K562 (cell line): ENCODE measurements at regions not wholly inside any gene's neighbourhood (a gene's known extent, or its start where the extent isn't known, plus 50 kb on each side); places are given as distances from the start of the nearest gene placed in this dataset.

Experiments used
- CEBPB ChIP-seq: fragments of 450-650 bp; IDR thresholded peaks from 2 replicates; pipeline ENCODE4 v1.6.1; 2016; ENCODE audit warnings: missing genetic modification characterization, missing compliant biosample characterization
- COPS2 ChIP-seq: fragments of 450-650 bp; conservative IDR thresholded peaks from 2 replicates; pipeline ENCODE4 v1.6.1; 2016; ENCODE audit warnings: mild to moderate bottlenecking, moderate library complexity
- GABPB2 ChIP-seq: fragments of 250-450 bp; sonication (Bioruptor Pico); conservative IDR thresholded peaks from 2 replicates; pipeline ENCODE4 v1.5.1; 2021; ENCODE audit warnings: mild to moderate bottlenecking
- POLR2A ChIP-seq: fragments of 450-650 bp; conservative IDR thresholded peaks from 2 replicates; pipeline ENCODE4 v1.6.1; 2016
- TF ChIP-seq, protein P1 (sequence below), 3 experiments: IDR thresholded peaks in 2 of 3; conservative IDR thresholded peaks in 1 of 3; 2 replicates each; pipeline ENCODE4 v1.5.1; 2011 to 2012; ENCODE audit warnings: low read length in 3 of 3, mild to moderate bottlenecking in 3 of 3, control low read depth in 2 of 3, improper control_type of control experiment in 1 of 3, inconsistent platforms in 1 of 3, low read depth in 1 of 3, mixed read lengths in 1 of 3, moderate library complexity in 1 of 3; ENCODE audit not compliant: insufficient read depth in 2 of 3
- TF ChIP-seq, protein P2 (sequence below): sonication (generic); formaldehyde crosslinking; IDR thresholded peaks from 2 replicates; pipeline ENCODE4 v1.8.1; 2023; ENCODE audit warnings: mild to moderate bottlenecking, missing genetic modification reagents
- TF ChIP-seq, protein P3 (sequence below): IDR thresholded peaks from 2 replicates; pipeline ENCODE4 v1.6.1; 2016; ENCODE audit warnings: missing genetic modification characterization, missing compliant biosample characterization

DNA sequence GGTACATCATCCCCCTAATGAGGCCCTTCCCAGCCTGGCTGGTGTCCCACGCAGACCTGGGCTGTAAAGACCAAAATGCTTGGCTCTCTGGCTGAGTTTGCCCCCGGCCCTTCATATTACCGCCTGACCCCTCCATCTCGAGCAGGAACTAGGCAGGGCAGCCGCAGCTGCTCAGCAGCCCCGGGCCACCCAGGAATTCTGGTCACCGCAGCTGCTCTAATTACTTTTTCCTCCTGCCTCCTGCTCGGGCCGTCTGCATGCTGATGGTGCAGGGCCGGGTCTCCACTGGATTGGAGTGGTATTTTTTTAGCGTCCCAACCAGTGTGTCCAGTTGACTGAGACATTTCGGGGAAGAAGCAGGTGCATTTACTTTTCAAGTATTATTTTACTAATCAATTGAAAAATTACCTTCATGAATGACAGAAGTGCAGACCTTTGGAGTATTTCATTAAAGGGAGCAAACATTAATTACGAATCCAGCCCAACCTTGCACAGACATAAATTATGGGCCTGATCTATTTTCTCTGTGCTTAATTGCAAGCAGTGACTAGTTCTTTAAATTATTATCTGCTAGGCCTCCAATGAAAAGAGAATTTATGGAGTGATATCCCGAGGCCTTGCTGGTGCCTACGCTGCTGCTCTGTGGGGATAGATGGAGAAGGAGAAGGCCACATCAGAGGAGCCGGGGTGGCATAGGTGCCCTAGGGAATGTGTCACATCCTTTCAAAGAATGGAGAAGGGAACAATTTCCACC, 176.2 kb downstream of the CYLD start:
- TF ChIP-seq CEBPB, result no peak
- TF ChIP-seq, protein P1, sequence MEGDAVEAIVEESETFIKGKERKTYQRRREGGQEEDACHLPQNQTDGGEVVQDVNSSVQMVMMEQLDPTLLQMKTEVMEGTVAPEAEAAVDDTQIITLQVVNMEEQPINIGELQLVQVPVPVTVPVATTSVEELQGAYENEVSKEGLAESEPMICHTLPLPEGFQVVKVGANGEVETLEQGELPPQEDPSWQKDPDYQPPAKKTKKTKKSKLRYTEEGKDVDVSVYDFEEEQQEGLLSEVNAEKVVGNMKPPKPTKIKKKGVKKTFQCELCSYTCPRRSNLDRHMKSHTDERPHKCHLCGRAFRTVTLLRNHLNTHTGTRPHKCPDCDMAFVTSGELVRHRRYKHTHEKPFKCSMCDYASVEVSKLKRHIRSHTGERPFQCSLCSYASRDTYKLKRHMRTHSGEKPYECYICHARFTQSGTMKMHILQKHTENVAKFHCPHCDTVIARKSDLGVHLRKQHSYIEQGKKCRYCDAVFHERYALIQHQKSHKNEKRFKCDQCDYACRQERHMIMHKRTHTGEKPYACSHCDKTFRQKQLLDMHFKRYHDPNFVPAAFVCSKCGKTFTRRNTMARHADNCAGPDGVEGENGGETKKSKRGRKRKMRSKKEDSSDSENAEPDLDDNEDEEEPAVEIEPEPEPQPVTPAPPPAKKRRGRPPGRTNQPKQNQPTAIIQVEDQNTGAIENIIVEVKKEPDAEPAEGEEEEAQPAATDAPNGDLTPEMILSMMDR (IDR thresholded peaks at IDR 0.05 in 2 of 3, conservative IDR thresholded peaks at IDR 0.05 in 1 of 3; ENCODE audit: insufficient read depth in 2 of 3, low read depth in 1 of 3, low read length in 3 of 3), result no peak
- TF ChIP-seq, protein P2, sequence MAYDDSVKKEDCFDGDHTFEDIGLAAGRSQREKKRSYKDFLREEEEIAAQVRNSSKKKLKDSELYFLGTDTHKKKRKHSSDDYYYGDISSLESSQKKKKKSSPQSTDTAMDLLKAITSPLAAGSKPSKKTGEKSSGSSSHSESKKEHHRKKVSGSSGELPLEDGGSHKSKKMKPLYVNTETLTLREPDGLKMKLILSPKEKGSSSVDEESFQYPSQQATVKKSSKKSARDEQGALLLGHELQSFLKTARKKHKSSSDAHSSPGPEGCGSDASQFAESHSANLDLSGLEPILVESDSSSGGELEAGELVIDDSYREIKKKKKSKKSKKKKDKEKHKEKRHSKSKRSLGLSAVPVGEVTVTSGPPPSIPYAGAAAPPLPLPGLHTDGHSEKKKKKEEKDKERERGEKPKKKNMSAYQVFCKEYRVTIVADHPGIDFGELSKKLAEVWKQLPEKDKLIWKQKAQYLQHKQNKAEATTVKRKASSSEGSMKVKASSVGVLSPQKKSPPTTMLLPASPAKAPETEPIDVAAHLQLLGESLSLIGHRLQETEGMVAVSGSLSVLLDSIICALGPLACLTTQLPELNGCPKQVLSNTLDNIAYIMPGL (CRISPR knock-in tag), result no peak
- TF ChIP-seq COPS2, result no peak
- no peak for TF ChIP-seq POLR2A
- no peak for TF ChIP-seq GABPB2 (CRISPR knock-in tag)
- TF ChIP-seq, protein P3, sequence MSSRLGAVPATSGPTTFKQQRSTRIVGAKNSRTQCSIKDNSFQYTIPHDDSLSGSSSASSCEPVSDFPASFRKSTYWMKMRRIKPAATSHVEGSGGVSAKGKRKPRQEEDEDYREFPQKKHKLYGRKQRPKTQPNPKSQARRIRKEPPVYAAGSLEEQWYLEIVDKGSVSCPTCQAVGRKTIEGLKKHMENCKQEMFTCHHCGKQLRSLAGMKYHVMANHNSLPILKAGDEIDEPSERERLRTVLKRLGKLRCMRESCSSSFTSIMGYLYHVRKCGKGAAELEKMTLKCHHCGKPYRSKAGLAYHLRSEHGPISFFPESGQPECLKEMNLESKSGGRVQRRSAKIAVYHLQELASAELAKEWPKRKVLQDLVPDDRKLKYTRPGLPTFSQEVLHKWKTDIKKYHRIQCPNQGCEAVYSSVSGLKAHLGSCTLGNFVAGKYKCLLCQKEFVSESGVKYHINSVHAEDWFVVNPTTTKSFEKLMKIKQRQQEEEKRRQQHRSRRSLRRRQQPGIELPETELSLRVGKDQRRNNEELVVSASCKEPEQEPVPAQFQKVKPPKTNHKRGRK (tag), result no peak
